H1 (cell line): ENCODE measurements at regions not wholly inside any gene's neighbourhood (a gene's known extent, or its start where the extent isn't known, plus 50 kb on each side); places are given as distances from the start of the nearest gene placed in this dataset.

ENCODE experiments used
- CBX5 ChIP-seq: fragments of 300-800, 300-1000 bp; sonication (generic); IDR thresholded peaks from 2 replicates; pipeline ENCODE4 v1.7.1; 2016; ENCODE audit warnings: antibody characterized with exemption, low read length, low read depth
- CEBPB ChIP-seq: IDR thresholded peaks from 2 replicates; pipeline ENCODE4 v1.6.1; 2012; ENCODE audit warnings: low read depth, low read length
- CHD2 ChIP-seq: IDR thresholded peaks from 2 replicates; pipeline ENCODE4 v1.6.1; 2012; ENCODE audit warnings: low read length, improper control_type of control experiment
- EZH2 ChIP-seq: fragments of 200-600 bp; sonication (generic); IDR thresholded peaks from 2 replicates; pipeline ENCODE4 v1.7.1; 2012; ENCODE audit warnings: low read depth, mild to moderate bottlenecking, moderate library complexity, low read length, inconsistent platforms; ENCODE audit not compliant: severe bottlenecking
- RFX5 ChIP-seq: IDR thresholded peaks from 2 replicates; pipeline ENCODE4 v1.6.1; 2011; ENCODE audit warnings: low read depth, low read length, improper control_type of control experiment, borderline replicate concordance
- TF ChIP-seq, protein P1 (sequence below), 3 experiments: IDR thresholded peaks; 1 replicate in 2 of 3; 2 replicates in 1 of 3; pipeline versions ENCODE4 v1.5.1 to v1.6.1; 2011; ENCODE audit warnings: low read length in 3 of 3, mild to moderate bottlenecking in 3 of 3, inconsistent platforms in 2 of 3, low read depth in 1 of 3, moderate library complexity in 1 of 3; ENCODE audit not compliant: insufficient read depth in 1 of 3; ENCODE audit errors: control extremely low read depth in 1 of 3
- TF ChIP-seq, protein P2 (sequence below): IDR thresholded peaks from 2 replicates; pipeline ENCODE4 v1.6.1; 2012; ENCODE audit warnings: inconsistent platforms

DNA sequence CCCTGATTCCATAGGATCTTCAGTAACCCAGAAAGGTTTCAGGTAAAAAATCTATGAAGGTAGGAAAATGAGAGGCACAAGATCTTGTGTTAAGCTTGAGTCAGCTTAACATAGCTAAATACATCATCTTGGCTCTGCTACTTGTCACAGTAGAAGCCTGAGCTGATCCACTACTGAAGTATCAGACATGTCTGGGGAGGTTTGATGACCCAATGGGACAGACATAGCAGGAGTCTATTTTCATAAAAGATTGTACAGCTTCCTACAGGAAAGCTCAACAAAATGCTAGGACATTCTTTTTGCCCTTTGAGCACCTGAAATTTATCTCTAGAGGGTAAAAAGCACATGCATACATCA lies 84.3 kb upstream of the FSHR start:
- TF ChIP-seq, protein P1, sequence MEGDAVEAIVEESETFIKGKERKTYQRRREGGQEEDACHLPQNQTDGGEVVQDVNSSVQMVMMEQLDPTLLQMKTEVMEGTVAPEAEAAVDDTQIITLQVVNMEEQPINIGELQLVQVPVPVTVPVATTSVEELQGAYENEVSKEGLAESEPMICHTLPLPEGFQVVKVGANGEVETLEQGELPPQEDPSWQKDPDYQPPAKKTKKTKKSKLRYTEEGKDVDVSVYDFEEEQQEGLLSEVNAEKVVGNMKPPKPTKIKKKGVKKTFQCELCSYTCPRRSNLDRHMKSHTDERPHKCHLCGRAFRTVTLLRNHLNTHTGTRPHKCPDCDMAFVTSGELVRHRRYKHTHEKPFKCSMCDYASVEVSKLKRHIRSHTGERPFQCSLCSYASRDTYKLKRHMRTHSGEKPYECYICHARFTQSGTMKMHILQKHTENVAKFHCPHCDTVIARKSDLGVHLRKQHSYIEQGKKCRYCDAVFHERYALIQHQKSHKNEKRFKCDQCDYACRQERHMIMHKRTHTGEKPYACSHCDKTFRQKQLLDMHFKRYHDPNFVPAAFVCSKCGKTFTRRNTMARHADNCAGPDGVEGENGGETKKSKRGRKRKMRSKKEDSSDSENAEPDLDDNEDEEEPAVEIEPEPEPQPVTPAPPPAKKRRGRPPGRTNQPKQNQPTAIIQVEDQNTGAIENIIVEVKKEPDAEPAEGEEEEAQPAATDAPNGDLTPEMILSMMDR (IDR thresholded peaks at IDR 0.05; ENCODE audit: control extremely low read depth in 1 of 3, insufficient read depth in 1 of 3, low read depth in 1 of 3, low read length in 3 of 3): no peak
- TF ChIP-seq CHD2 (no peak), RFX5 (no peak), CEBPB (no peak), EZH2 (no peak), CBX5 (no peak)
- TF ChIP-seq, protein P2, sequence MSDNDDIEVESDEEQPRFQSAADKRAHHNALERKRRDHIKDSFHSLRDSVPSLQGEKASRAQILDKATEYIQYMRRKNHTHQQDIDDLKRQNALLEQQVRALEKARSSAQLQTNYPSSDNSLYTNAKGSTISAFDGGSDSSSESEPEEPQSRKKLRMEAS: no peak
